GM12878 (cell line): ENCODE measurements at regions not wholly inside any gene's neighbourhood (a gene's known extent, or its start where the extent isn't known, plus 50 kb on each side); places are given as distances from the start of the nearest gene placed in this dataset.

Experiments
- ATAC-seq: fragments of 200-7000 bp; cut with Tn5 transposase; 3 replicates; pipeline ENCODE4 v1.9.1; 2020; ENCODE audit warnings: mild to moderate bottlenecking, moderate library complexity
- BruUV-seq: library from RNA; stranded (reverse); fragments of 400-500 nt; replicated peaks from 2 replicates; lab custom pipeline; 2021; lab: Mats Ljungman, UMichigan
- CTCF ChIA-PET: fragments of 300-600 bp; sonication (Branson Sonifier 250); formaldehyde crosslinking; extraction: SDS; loops from one replicate; lab custom pipeline; 2021; ENCODE audit warnings: inconsistent platforms; lab: Yijun Ruan, JAX
- POLR2A ChIA-PET: fragments of 350-600 bp; formaldehyde crosslinking; extraction: SDS; loops from one replicate; lab custom pipeline; 2021; ENCODE audit warnings: inconsistent platforms; lab: Charles Lee
- RAD21 ChIA-PET: fragments of 300-600 bp; sonication (Branson Sonifier 250); formaldehyde crosslinking; loops from one replicate; lab custom pipeline; 2023; ENCODE audit warnings: antibody characterized with exemption; ENCODE audit not compliant: unreplicated experiment; lab: Charles Lee
- SMC1A ChIA-PET: fragments of 300-600 bp; sonication (Branson Sonifier 250); formaldehyde crosslinking; loops from one replicate; lab custom pipeline; 2023; ENCODE audit not compliant: unreplicated experiment, uncharacterized antibody; lab: Charles Lee
- DNase-seq: peaks from one replicate; pipeline ENCODE4 v3.0.0-alpha.2; 2011; ENCODE audit warnings: low read depth, low spot score
- FAIRE-seq: peaks from 3 replicates; lab custom pipeline; 2011; peaks lifted over from hg19 to GRCh38; lab: Jason Lieb, UNC
- H2AFZ ChIP-seq: 2 replicates; pipeline ENCODE4 v1.6.0; 2011; ENCODE audit warnings: low read depth, low read length, control low read depth; ENCODE audit not compliant: control insufficient read depth
- H3K27ac ChIP-seq: 2 replicates; pipeline ENCODE4 v1.5.1; 2011; ENCODE audit warnings: control low read depth; ENCODE audit not compliant: control insufficient read depth, insufficient read depth
- H3K27me3 ChIP-seq, 2 experiments: replicated peaks in 1 of 2; 2 replicates each; pipeline versions ENCODE4 v1.6.0 to v1.6.1; 2011; ENCODE audit warnings: low read length in 1 of 2; ENCODE audit not compliant: control insufficient read depth in 2 of 2, insufficient read depth in 2 of 2
- H3K36me3 ChIP-seq, 2 experiments: 2 replicates each; pipeline ENCODE4 v1.5.1; 2011; ENCODE audit warnings: low read length in 1 of 2; ENCODE audit not compliant: control insufficient read depth in 2 of 2, insufficient read depth in 2 of 2
- H3K4me1 ChIP-seq: 2 replicates; pipeline ENCODE4 v1.6.1; 2011; ENCODE audit warnings: mild to moderate bottlenecking, low read length, moderate library complexity, mixed read lengths; ENCODE audit not compliant: control insufficient read depth, insufficient read depth
- H3K4me2 ChIP-seq: 2 replicates; pipeline ENCODE4 v1.6.0; 2011; ENCODE audit warnings: control low read depth; ENCODE audit not compliant: control insufficient read depth, insufficient read depth
- H3K4me3 ChIP-seq: fragments of 200-600 bp; sonication (generic); 2 replicates; pipeline ENCODE4 v1.5.1; 2016
- H3K79me2 ChIP-seq: 2 replicates; pipeline ENCODE4 v1.6.0; 2011; ENCODE audit warnings: low read length; ENCODE audit not compliant: control insufficient read depth, insufficient read depth
- H3K9ac ChIP-seq: 2 replicates; pipeline ENCODE4 v1.8.0; 2011; ENCODE audit warnings: low read length, control low read depth, mixed read lengths; ENCODE audit not compliant: control insufficient read depth, insufficient read depth
- H3K9me3 ChIP-seq: replicated peaks from 3 replicates; pipeline ENCODE4 v1.5.1; 2011; ENCODE audit warnings: mild to moderate bottlenecking, low read length; ENCODE audit not compliant: control insufficient read depth, insufficient read depth
- H4K20me1 ChIP-seq: 2 replicates; pipeline ENCODE4 v1.6.0; 2011; ENCODE audit not compliant: control insufficient read depth, insufficient read depth
- BACH1 ChIP-seq: fragments of 450-650 bp; IDR thresholded peaks from 2 replicates; pipeline ENCODE4 v1.6.1; 2017; ENCODE audit warnings: mild to moderate bottlenecking, borderline replicate concordance
- HDAC2 ChIP-seq: fragments of 200-600 bp; sonication (generic); IDR thresholded peaks from 2 replicates; pipeline ENCODE4 v1.6.1; 2017
- RCOR1 ChIP-seq: conservative IDR thresholded peaks from 2 replicates; pipeline ENCODE4 v1.6.1; 2012; ENCODE audit warnings: low read depth, low read length, improper control_type of control experiment
- RUNX3 ChIP-seq: IDR thresholded peaks from 2 replicates; pipeline ENCODE4 v1.6.1; 2012; ENCODE audit warnings: low read length, inconsistent platforms
- ZNF24 ChIP-seq: fragments of 450-650 bp; IDR thresholded peaks from 2 replicates; pipeline ENCODE4 v1.6.1; 2017; ENCODE audit warnings: antibody characterized with exemption, mild to moderate bottlenecking
- WGBS: methylation state at CpG from one replicate; pipeline ENCODE4 v1.1.6; 2016; ENCODE audit warnings: low lambda C conversion rate; ENCODE audit not compliant: insufficient replicate concordance, insufficient coverage; ENCODE audit errors: missing lambda C conversion rate; 5-methylcytosine and 5-hydroxymethylcytosine counted together
- in situ Hi-C: fragments of 300-500 bp; cut with MboI; formaldehyde crosslinking; loops from 9 replicates; pipeline ENCODE4 v1.14.3; 2018; ENCODE audit warnings: mixed read lengths
- intact Hi-C: fragments of 100-400 bp; cut with micrococcal nuclease; formaldehyde crosslinking; loops from one replicate; pipeline ENCODE4 v1.14.2; 2022; ENCODE audit not compliant: unreplicated experiment

DNA sequence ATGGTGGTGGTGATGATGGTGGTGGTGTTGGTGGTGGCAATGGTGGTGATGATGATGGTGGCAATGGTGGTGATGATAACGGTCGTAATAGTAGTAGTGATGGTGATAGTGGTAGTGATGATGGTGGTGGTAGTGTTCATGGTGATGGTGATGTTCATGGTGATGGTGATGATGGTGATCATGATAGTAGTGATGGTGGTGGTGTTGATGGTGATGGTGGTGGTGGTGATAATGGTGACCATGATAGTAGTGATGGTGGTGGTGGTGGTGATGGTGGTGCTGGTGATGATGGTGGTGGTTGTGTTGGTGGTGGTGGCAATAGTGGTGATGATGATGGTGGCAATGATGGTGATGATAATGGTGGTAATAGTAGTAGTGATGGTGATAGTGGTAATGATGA lies 68.0 kb downstream of the SOX9 start:
- H3K4me1 ChIP-seq: no peaks in the 10 kb centered on the region
- no peak overlapping the region for H3K4me2 ChIP-seq
- H2AFZ ChIP-seq: no peak overlapping the region
- ATAC-seq (no peak), DNase-seq (no peak), FAIRE-seq (no peak)
- H3K79me2 ChIP-seq: no peaks in the 10 kb centered on the region
- H3K9ac ChIP-seq: no peak overlapping the region
- H3K27me3 ChIP-seq: no peaks in the 10 kb centered on the region
- 90% methylated on average over 2 of the region's 2 CpGs for WGBS
- POLR2A ChIA-PET: no interaction called here
- SMC1A ChIA-PET: no interaction called here
- no peak for TF ChIP-seq ZNF24
- TF ChIP-seq RUNX3: no peak
- no peak for TF ChIP-seq BACH1
- no peak for TF ChIP-seq RCOR1
- H3K4me3 ChIP-seq: no peak overlapping the region
- no TSS peak for BruUV-seq
- intact Hi-C loops (no loop called here), in situ Hi-C loops (no loop called here)
- no peaks in the 10 kb centered on the region; the same call in 2 of the 3 replicates for H3K9me3 ChIP-seq
- CTCF ChIA-PET: no interaction called here
- no peak overlapping the region for H3K27ac ChIP-seq
- RAD21 ChIA-PET: no interaction called here
- H3K36me3 ChIP-seq: no peaks in the 10 kb centered on the region
- H4K20me1 ChIP-seq: no peaks in the 10 kb centered on the region

DNA sequence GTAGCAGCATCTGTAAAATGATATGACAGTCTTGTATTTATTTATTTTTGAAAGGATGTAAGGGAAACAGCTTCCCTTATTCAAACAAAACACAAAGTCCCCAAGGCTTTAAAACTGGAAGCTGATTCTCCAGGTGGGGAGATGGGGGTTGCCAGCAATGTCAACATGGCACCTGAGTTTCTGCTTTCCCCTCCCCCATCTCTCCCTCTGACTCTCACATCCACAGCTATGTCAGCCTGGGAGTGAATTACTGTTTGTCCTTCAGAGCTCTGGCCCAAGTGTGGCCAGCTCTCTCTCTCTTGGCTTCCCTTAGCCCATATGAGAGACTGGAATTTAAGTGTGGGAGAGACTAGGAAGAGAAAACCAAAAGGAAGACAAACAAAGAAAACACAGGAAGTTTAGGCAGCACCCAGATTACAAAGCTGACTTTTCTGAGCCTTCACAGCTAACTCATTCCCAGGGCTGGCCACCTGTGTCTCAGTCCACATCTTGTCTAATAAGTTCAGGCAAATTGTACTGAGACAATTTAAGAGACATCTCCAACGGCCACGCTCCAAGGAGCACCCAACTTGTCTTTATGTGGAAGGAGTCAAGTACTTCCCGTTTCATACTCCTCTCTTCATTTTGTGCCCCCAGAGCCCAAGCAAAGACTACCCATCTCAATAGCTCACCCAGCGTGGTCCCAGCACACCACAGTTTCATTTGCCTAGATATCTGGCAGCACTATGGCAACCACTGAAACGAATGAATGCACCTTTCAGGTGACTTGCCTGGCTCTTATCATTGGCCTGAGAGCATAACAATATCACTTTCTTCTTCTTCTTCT lies 69.2 kb downstream of the SOX9 start:
- no peak overlapping the region for H3K4me3 ChIP-seq
- no TSS peak for BruUV-seq
- no peak overlapping the region for H3K9ac ChIP-seq
- no peaks in the 10 kb centered on the region for H3K4me1 ChIP-seq
- no peak overlapping the region for H3K27ac ChIP-seq
- SMC1A ChIA-PET: no interaction called here
- WGBS: 6% methylated on average over 5 of the region's 5 CpGs
- no peak for ATAC-seq
- H2AFZ ChIP-seq: no peak overlapping the region
- H3K4me2 ChIP-seq: no peak overlapping the region
- intact Hi-C loops: no loop called here
- RAD21 ChIA-PET: interaction anchor here (1.1 kb wide), 1 partner anchor 1423 kb away, joined by 3 read pairs; no protein-coding TSS in a partner anchor
- TF ChIP-seq HDAC2: no peak
- H4K20me1 ChIP-seq: no peaks in the 10 kb centered on the region
- no peaks in the 10 kb centered on the region for H3K79me2 ChIP-seq
- no peaks in the 10 kb centered on the region; the same call in 2 of the 3 replicates for H3K9me3 ChIP-seq
- H3K27me3 ChIP-seq: no peaks in the 10 kb centered on the region
- in situ Hi-C loops: no loop called here
- no peaks in the 10 kb centered on the region for H3K36me3 ChIP-seq
- FAIRE-seq: no peak
- no peak for DNase-seq
- CTCF ChIA-PET: no interaction called here
- POLR2A ChIA-PET: no interaction called here
